ENCODE measurements at regions not wholly inside any gene's neighbourhood (a gene's known extent, or its start where the extent isn't known, plus 50 kb on each side); places are given as distances from the start of the nearest gene placed in this dataset.

- no peak overlapping the region for H3K4me3 ChIP-seq (ENCODE audit: low read depth, low read length)
- no peak for TF ChIP-seq CTCF (IDR thresholded peaks at IDR 0.05; ENCODE audit: low read depth, low read length)
Measured at GRCh38 chr9:117473293-117473692, 58.4 kb upstream of the ASTN2 start.

GRCh38 chr9:117470902-117471301, 56.0 kb upstream of the ASTN2 start:
- H3K4me3 ChIP-seq (ENCODE audit: low read depth, low read length): no peak overlapping the region
- no peak for TF ChIP-seq CTCF (IDR thresholded peaks at IDR 0.05; ENCODE audit: low read depth, low read length)

GRCh38 chr9:117470455-117470854, 55.6 kb upstream of the ASTN2 start:
- TF ChIP-seq CTCF (IDR thresholded peaks at IDR 0.05; ENCODE audit: low read depth, low read length): no peak
- H3K4me3 ChIP-seq (ENCODE audit: low read depth, low read length): no peak overlapping the region

GRCh38 chr9:117466111-117466510, 51.3 kb upstream of the ASTN2 start:
- no peak for TF ChIP-seq CTCF (IDR thresholded peaks at IDR 0.05; ENCODE audit: low read depth, low read length)
- H3K4me3 ChIP-seq (ENCODE audit: low read depth, low read length): no peak overlapping the region

GRCh38 chr9:117465706-117466105, 50.8 kb upstream of the ASTN2 start:
- TF ChIP-seq CTCF (IDR thresholded peaks at IDR 0.05; ENCODE audit: low read depth, low read length): no peak
- no peak overlapping the region for H3K4me3 ChIP-seq (ENCODE audit: low read depth, low read length)

- no peak for TF ChIP-seq CTCF (IDR thresholded peaks at IDR 0.05; ENCODE audit: low read depth, low read length)
- no peak overlapping the region for H3K4me3 ChIP-seq (ENCODE audit: low read depth, low read length)
Measured at GRCh38 chr9:117464941-117465616, 50.2 kb upstream of the ASTN2 start.

Data from WI38 (cell line).